ENCODE measurements at regions not wholly inside any gene's neighbourhood (a gene's known extent, or its start where the extent isn't known, plus 50 kb on each side); places are given as distances from the start of the nearest gene placed in this dataset.

- DNase-seq, result no peak
Measured at GRCh38 chr21:16865632-16866031, 647.2 kb upstream of the CXADR start.

GRCh38 chr21:16866851-16867250 is 646.0 kb upstream of the CXADR start:
- DNase-seq, result no peak

GRCh38 chr21:16870103-16870502 is 642.7 kb upstream of the CXADR start:
- DNase-seq, result no peak

DNA sequence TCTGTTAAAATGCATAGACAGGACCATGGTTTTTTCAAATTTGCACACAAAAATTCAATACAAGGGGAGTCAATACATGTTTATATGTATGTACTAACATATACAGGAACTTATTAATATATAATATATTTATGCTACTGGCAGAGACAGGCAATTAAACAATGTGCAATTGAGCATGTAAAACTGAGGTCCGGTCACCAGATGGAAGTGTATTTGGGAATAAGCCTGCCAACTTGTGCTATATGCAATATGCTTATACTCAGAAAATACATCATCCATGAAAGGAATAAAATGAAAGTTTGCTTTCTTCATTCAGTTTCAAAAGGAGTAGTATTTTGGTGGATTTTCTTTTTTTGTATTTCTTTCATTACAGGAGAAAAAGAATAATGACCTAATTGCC is 640.2 kb upstream of the CXADR start:
- no peak for DNase-seq

GRCh38 chr21:16873176-16873575 is 639.7 kb upstream of the CXADR start:
- no peak for DNase-seq

DNA sequence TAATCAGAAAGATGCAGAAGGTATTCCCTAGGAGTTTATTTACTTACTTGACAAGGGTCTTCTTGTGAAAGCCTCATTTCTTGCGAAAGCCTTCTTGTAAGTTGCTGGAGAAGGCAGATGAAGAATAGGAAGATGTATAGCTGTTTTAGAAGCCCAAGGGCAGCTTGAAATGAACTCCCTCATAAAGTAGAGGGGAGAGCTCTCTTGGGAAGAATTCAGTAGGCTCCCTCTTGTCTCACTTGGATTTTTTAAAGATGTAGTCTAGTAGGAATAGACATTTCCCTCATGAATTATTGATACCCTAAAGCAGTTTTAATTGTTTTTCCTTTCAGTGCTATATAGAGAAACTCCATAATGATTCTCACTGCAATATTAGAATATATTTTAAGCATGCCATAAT is 639.2 kb upstream of the CXADR start:
- DNase-seq, result no peak

GRCh38 chr21:16879479-16879878 is 633.4 kb upstream of the CXADR start:
- no peak for DNase-seq

DNA sequence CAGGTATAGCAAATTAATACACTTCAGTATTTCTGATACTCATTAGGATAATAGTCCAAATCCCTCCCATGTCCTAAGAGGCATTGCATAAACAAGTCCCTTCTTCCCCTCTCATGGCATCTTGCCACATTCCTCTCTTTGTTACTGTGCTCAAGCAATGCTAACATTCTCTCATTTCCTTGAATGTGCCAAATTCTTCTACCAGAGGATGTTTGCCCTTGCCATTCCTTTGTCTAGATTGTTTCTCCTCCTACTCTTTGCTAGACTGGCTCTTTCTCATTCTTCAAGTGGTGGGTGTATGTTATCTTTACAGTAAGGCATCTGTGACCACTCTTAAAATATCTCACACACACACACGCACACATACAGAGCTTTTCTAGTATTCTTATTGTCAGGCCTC is 621.0 kb upstream of the CXADR start:
- no peak for DNase-seq

DNA sequence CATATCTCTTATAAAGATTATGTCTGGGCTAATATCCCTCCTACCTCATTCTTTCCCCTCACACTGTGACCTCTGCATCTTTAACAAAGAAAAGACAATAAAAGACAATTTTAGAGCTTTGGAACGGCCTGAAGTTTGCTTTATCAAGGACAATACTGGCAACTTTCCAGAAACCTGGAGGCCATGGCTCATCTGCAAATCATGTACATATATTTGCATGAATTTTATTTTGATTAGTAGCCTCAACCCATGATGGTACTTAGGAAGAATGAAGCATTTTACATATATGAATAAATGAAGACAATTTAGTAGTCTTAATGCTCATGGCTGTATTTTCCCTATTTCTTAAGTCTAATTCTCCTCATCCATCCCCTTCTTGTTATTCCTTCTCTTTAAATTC is 612.2 kb upstream of the CXADR start:
- DNase-seq, result no peak

DNA sequence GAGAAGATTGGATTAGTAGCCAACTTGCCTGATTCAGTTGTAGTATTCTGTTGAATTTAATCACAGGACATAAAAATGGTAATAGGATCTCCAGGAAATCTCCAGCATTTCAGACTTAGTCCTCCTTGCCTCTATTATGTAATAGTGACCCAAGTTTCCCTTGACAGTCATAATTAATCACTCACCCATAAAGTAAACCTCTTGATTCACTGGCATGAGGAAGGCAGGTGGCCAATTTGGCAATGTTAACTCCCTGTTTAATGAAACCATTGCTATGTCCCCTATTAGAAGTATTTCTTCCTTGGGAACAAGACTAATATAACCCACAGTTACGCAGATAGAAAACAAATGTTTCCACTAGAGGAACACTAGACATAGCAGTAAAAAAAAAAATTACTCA is 604.8 kb upstream of the CXADR start:
- DNase-seq, result no peak

GRCh38 chr21:16910435-16911165 is 602.2 kb upstream of the CXADR start:
- no peak for DNase-seq

GRCh38 chr21:16911166-16911607 is 601.7 kb upstream of the CXADR start:
- no peak for DNase-seq

DNA sequence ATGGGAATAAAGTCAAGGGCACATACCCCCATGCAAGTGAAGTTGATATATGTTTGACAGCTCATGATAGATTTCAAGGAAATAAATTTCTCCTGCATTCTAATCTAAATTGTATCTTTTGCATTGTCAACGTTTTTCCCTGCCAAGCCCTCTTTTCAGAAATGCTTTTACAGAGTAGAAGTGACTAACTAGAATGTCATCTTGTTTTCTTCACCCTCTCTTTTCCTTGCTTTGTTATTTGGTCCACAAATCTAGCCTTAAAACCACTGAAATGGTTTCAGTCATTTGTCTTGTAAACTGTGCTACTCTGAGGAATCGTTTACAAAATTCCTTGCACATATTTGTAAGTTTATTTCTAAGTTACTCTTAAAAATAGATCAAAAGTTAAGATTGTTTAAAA is 600.8 kb upstream of the CXADR start:
- DNase-seq, result no peak

- no peak for DNase-seq
Measured at GRCh38 chr21:16913010-16913409, 599.8 kb upstream of the CXADR start.

DNA sequence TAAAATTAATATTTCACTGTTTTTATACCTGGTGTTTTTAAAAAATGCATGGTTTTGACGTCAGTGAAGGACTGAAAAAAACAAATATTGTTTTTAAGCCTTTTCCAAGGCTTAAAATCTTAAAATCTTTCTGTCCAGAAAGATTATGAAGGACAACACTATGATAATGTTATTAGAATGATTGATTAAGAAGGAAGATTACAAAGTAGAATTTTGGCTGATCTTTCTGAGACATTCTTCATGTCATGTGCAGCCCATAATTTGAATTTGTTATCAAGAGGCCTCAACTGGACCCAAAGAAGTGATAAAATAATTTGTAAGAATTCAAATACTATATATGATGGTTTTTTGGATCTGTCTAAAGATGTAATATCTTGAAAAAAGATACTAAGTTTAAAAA is 584.4 kb upstream of the CXADR start:
- no peak for DNase-seq

- DNase-seq, result no peak
Measured at GRCh38 chr21:16932314-16932713, 580.5 kb upstream of the CXADR start.

GRCh38 chr21:16942703-16943102 is 570.1 kb upstream of the CXADR start:
- no peak for DNase-seq

DNA sequence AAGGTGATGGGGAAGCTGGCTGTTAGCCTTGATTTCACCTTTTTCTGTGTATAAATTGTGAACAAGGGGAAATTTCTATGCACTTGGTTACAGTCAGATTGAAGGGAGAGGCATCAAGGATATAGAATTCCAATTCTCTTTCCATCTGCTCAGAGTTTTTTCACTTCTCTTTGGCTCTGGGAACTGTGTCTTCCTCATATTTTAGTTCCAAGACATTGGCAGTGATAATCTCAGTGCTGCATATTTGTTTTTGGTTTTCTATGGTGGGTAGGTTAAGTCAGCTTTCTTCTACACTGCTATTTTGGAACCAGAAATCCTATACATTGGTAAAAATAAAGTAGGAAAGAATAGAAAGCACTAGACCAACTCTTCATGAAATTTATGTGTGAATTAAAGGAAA is 569.6 kb upstream of the CXADR start:
- DNase-seq, result no peak

GRCh38 chr21:16945580-16945979 is 567.3 kb upstream of the CXADR start:
- DNase-seq, result no peak

DNA sequence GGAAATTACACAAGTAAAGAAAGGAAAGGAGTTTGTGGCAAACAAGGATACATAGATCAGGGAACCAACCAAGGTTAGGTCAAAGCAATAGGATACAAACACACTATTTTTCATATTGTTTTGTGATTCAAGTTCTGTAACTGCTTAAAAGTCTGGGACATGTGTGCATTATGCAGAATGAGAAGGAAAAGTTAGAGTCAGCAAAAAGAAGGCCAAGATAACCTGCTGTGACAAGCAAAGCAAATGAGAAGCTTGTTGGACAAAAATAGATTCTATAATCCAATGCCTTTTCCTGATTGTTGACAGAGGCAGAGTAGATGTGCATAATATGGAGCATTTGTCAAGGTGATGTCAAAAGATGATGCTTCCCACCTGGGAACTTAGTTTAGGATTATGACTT is 556.0 kb upstream of the CXADR start:
- DNase-seq, result no peak

DNA sequence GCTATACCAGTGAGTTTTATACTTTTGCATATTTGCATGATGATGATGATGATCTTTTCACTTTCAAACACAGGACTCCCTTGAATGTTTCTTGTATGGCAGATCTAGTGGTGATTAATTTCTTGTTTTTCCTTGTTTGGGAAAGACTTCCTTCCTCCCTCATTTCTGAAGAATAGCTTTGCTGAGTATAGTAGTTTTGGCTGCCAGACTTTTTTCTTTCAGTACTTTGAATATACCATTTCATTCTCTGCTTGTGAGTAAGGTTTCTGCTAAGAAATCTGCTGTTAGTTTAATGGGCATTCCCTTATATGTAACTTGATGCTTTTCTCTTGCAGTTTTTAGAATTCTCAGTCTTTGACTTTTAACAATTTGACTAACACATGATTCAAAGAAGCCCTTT is 547.4 kb upstream of the CXADR start:
- DNase-seq, result no peak

- DNase-seq, result no peak
Measured at GRCh38 chr21:16968436-16968835, 544.4 kb upstream of the CXADR start.

GRCh38 chr21:16969636-16970035 is 543.2 kb upstream of the CXADR start:
- DNase-seq, result no peak

GRCh38 chr21:16974060-16974459 is 538.8 kb upstream of the CXADR start:
- no peak for DNase-seq

DNA sequence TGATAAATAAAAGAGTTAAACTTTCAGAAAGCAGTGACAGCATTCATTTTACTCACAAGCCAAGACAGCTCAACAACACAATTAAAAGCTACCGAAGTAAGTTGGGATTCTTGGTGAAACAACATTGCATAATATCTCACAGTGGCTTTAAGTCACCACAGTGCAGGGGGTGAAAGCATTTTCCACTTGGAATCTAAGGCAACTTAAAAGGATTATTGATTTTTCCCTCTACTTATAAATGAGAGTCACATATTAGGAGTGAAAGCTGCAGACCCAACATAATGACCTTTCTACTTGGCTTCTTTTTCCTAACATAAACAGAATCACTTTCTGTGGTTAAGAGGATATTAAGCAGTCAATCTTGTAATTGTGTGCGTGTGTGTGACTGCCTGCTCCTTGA is 536.6 kb upstream of the CXADR start:
- DNase-seq, result no peak
